RWPE1 (cell line): ENCODE measurements at regions not wholly inside any gene's neighbourhood (a gene's known extent, or its start where the extent isn't known, plus 50 kb on each side); places are given as distances from the start of the nearest gene placed in this dataset.

Experiments
- CTCF ChIA-PET: fragments of 350-600 bp; sonication (Branson Sonifier 250); formaldehyde crosslinking; extraction: SDS; loops from one replicate; lab custom pipeline; 2021; lab: Yijun Ruan, JAX
- POLR2A ChIA-PET: fragments of 400-600 bp; formaldehyde crosslinking; extraction: SDS; loops from one replicate; lab custom pipeline; 2020; ENCODE audit warnings: antibody characterized with exemption; ENCODE audit not compliant: low non-redundant PET; lab: Yijun Ruan, JAX
- DNase-seq: peaks from one replicate; pipeline ENCODE4 v3.0.0; 2012; ENCODE audit warnings: low spot score
- H3K27ac ChIP-seq: fragments of 450-650 bp; 2 replicates; pipeline ENCODE4 v1.5.1; 2017
- TF ChIP-seq, protein P1 (sequence below): fragments of 450-650 bp; conservative IDR thresholded peaks from 2 replicates; pipeline ENCODE4 v1.5.1; 2017; ENCODE audit warnings: low read depth, mild to moderate bottlenecking

- TF ChIP-seq, protein P1, sequence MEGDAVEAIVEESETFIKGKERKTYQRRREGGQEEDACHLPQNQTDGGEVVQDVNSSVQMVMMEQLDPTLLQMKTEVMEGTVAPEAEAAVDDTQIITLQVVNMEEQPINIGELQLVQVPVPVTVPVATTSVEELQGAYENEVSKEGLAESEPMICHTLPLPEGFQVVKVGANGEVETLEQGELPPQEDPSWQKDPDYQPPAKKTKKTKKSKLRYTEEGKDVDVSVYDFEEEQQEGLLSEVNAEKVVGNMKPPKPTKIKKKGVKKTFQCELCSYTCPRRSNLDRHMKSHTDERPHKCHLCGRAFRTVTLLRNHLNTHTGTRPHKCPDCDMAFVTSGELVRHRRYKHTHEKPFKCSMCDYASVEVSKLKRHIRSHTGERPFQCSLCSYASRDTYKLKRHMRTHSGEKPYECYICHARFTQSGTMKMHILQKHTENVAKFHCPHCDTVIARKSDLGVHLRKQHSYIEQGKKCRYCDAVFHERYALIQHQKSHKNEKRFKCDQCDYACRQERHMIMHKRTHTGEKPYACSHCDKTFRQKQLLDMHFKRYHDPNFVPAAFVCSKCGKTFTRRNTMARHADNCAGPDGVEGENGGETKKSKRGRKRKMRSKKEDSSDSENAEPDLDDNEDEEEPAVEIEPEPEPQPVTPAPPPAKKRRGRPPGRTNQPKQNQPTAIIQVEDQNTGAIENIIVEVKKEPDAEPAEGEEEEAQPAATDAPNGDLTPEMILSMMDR: no peak
- POLR2A ChIA-PET: no interaction called here
- no peak for DNase-seq
- CTCF ChIA-PET: no interaction called here
- H3K27ac ChIP-seq: no peak overlapping the region
Observed at GRCh38 chr12:115817389-115817788, 460.1 kb downstream of the MED13L start.

DNA sequence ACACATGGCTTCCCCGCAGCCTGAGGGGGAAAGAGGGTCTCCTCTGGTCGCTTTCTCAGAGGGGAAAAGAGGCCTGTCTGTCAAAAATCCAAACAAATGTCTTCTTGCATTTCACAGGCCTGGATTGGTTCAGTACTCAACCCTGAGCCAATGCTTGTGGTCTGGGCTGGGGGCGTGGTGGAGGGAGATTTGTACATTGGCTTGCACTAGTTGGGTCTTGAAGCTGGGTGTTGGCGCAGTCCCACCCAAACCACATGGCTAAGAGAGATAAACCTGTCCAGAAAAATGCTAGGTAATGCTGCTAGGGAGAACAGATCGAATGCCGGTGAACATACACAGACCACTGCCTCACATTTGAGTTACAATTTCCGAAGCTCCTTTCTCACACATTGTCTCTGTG is 461.6 kb downstream of the MED13L start:
- TF ChIP-seq, protein P1: no peak
- DNase-seq: no peak
- CTCF ChIA-PET: no interaction called here
- POLR2A ChIA-PET: no interaction called here
- no peak overlapping the region for H3K27ac ChIP-seq

GRCh38 chr12:115813256-115813655 is 464.2 kb downstream of the MED13L start:
- no peak for DNase-seq
- TF ChIP-seq, protein P1: no peak
- ChIA-PET POLR2A (no interaction called here), CTCF (no interaction called here)
- H3K27ac ChIP-seq: no peak overlapping the region

GRCh38 chr12:115811929-115812328 is 465.6 kb downstream of the MED13L start:
- no peak overlapping the region for H3K27ac ChIP-seq
- DNase-seq: no peak
- CTCF ChIA-PET: interaction anchor here (0.6 kb wide), 1 partner anchor 400 kb away, joined by 3 read pairs; no protein-coding TSS in a partner anchor
- POLR2A ChIA-PET: no interaction called here
- TF ChIP-seq, protein P1: no peak

GRCh38 chr12:115811045-115811444 is 466.4 kb downstream of the MED13L start:
- ChIA-PET POLR2A (no interaction called here), CTCF (interaction anchor here (0.6 kb wide), 1 partner anchor 12 kb away, joined by 4 read pairs; no protein-coding TSS in a partner anchor)
- no peak overlapping the region for H3K27ac ChIP-seq
- TF ChIP-seq, protein P1: no peak
- DNase-seq: no peak

DNA sequence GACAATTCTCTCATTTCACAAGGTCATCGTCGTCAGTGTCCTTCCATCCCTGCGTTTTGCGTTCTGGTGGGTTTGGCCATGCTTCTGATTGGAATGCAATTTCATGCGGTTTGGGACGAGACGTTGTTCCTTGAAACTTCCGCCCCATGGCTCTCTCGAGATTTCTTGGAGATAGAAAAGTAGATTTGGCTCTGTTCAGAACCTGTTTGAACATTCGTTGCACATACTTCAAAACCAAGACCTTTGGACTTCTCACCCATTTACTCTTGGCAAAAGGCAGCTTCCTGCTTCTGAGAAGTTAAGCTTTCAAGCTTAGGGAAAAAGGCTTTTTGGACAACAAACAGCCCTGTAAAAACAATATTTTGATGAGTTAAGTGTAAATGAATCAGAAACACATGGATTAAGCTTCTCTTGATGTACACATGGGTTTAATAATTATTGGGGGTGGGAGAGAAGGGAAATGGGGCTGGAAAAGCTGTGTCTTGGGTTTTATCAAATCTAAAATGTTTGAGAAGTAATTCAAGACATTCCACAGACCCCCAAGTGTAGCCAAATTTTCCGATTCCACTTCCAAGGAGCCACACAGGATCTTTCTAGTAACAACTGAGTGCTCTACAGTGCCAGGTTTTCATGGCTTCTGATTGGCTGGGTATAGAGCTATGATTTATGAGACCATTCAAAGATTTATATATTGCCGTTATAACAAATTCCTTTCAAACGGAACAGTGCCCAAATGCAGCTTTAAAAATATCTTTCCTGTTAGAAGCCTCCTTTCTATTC is 467.2 kb downstream of the MED13L start:
- no peak for DNase-seq
- TF ChIP-seq, protein P1: no peak
- POLR2A ChIA-PET: no interaction called here
- H3K27ac ChIP-seq: no peak overlapping the region
- CTCF ChIA-PET: interaction anchor here (0.6 kb wide), 1 partner anchor 12 kb away, joined by 4 read pairs; no protein-coding TSS in a partner anchor
